Stimulated activated CD8-positive, alpha-beta memory T cell treated with anti-CD3 and anti-CD28 coated beads, Interleukin-12 subunit alpha, Interleukin-12 subunit beta, amount 100 ng/mL, for 24 hours (primary cell): ENCODE measurements at regions not wholly inside any gene's neighbourhood (a gene's known extent, or its start where the extent isn't known, plus 50 kb on each side); places are given as distances from the start of the nearest gene placed in this dataset.

Experiments used
- DNase-seq: peaks from one replicate; pipeline ENCODE4 v3.0.0-alpha.2; 2020; ENCODE audit errors: extremely low read depth

DNA sequence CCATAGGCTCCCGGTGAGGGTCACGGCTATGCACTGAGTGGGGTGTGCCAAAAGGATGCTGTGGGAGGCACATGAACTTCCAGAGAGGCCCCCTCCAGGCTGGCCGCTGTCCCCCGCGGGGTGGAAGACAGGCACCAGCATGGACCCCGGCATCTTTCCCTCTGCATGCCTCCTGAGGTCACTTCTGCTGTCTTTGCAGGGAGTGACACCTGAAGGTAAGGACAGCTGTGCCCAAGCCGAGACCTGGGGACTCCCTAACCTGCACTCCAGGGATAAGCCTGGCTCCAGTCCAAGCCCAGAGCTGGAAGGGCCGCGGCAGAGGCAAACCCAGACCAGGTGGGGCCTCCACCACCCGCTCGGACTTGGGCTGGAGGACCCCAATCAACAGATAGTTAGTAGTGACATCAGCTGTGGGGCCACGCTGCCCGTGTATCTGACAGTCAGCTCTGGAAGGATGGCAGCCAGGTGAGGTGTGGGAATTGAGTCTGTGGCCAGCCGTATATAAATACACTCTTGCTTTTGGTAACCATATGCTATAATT is 340.7 kb upstream of the MKI67 start:
- no peak for DNase-seq

DNA sequence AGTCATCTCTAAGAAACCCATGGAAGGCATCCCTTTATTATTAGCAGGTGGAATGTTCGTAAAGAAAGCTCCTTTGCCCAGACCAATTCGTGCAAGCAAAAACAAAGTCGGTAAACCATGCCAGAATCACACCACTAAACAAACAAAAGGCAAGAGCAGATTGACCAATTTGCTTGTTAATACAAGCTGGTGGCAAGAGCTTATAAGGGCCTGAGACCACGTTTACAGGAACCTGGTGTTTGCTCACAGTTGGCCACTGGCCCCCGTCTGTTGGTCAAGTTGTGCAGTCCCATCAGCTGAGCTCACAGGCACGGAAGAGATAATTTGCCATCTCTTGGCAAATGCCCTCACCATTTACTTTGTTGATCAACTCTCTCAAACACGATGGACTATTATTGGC is 342.2 kb upstream of the MKI67 start:
- DNase-seq = no peak

- no peak for DNase-seq
Observed at GRCh38 chr10:128469515-128469914, 343.3 kb upstream of the MKI67 start.

- DNase-seq = no peak
Observed at GRCh38 chr10:128470321-128470965, 344.2 kb upstream of the MKI67 start.

GRCh38 chr10:128471151-128471550 is 344.9 kb upstream of the MKI67 start:
- DNase-seq = no peak

GRCh38 chr10:128472196-128472595 is 346.0 kb upstream of the MKI67 start:
- DNase-seq = no peak

DNA sequence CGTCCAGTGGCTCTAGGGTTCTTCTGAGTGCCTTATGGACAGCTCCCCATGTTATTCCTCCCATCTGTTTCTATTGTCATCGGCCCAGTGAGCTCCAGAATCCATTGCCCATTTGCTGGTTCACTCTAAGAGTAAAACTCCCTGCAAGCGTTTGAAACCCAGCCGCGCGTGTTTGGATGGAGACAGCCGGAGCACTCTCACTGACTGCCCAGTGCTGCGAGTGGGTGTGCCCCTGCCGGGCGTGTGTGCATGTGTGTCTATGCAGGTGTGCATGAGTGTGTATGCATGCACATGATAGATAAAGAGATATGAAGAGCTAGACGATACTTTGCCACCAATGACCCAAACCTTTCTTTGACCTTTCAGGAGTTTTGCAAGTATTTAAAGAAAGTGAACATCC is 347.2 kb upstream of the MKI67 start:
- no peak for DNase-seq

DNA sequence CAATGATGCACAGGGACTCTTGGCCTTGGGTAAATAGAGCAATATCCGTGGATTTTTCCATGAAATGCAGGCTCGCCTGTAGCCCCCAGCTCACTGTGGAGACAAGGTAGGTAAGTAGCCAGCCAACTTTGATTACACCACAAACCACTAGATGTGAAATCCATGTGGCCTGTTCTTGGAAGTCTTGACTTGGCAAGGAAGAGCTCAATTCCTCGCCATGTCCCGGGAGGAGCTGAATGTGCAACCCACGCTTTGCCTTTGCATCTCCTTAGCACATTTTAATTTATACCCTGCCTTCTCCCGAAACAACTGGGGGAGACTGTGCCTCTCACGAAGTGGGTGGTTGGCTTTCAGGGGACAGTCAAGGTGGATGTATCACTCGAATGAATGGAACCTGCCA is 347.7 kb upstream of the MKI67 start:
- DNase-seq = no peak

- DNase-seq = no peak
Observed at GRCh38 chr10:128474571-128474970, 348.3 kb upstream of the MKI67 start.

GRCh38 chr10:128475686-128476367 is 349.6 kb upstream of the MKI67 start:
- DNase-seq = no peak

DNA sequence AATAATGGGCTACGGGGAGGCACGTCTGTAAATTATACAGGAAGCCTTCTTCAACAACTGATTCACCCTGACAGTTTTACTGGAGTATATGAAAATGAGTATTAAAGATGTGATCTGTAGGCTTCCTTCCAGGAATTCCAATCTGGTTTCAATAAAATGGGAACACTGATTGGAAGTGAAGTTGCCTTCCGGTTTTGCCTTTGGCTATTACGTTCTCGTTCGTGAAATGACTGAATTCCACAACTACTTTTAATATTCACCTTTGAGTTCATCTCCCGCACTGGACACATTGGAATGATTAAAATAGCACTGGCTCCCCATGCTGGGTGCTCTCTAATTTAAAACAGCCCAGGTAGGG is 350.1 kb upstream of the MKI67 start:
- no peak for DNase-seq

- no peak for DNase-seq
Observed at GRCh38 chr10:128476845-128477244, 350.6 kb upstream of the MKI67 start.

DNA sequence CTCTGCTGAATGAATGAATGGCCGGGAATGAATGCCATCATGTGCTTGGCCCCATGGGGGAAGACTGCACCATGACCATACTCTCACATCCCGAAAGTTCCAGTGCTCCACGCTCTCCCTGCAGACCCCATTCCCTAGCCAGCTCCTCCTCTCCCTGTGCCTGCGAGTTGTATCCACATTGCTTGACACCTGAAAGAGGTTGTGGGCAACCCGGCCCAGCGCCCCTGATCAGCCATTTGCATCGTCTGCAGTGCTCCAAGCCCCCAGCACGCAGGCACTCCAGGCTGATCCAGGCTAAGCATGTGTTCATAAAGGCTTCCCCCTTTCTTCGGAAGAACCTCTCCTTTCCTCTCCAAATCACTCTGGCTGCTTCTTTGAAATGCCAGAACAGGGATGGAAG is 354.4 kb upstream of the MKI67 start:
- no peak for DNase-seq

DNA sequence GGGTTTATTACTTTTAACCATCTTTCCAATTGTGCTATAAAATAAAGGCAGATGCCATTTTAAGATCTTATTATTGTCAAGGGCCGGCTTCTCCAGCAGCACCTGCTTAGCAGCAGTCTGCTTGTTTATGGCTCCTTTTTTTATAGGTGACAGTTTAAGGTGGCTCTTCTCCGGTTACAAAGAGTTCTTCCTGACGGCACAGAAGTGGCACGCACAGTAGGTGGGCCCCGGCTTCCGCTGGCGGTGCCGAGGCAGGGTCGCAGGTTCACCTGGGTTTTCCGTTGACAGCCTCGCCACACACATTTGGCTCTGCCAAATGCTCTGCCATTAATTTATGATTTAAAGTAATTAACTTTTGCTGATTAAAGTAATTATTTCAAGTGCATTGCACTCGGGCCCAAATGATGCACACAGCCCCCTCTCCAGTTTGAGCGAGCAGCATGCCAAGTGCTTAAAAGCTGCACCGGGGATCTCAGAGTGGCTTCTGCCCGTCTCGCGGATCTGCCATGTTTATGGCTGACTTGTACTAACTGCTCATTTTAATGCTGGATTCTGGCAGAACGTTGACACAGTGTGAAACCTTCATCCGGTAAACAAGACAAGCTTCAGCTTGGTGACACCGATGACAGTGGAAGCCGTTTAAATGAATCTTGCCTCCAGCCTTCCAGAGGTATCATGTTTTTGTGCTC is 355.1 kb upstream of the MKI67 start:
- no peak for DNase-seq

- no peak for DNase-seq
Observed at GRCh38 chr10:128482052-128482451, 355.8 kb upstream of the MKI67 start.

DNA sequence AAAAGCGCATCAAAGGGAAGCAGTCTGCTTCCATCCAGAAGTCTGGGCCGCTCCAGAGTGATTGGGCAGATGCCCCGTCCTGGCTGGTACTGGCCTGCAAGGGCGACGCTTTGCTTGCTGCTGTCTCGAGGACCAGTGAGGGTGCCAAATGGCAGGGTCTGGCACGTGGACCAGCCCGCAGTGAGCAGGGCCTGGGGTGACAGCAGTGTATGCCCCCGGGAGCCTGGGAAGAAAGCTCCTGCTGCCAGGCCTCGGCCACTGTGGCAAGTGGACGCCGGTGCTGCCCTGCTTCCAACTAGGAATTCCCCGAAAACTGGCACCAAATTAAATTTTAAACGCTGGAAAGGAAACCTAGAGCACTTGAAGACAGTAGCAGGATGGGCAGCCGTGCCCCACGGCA is 357.0 kb upstream of the MKI67 start:
- no peak for DNase-seq

GRCh38 chr10:128484041-128484440 is 357.8 kb upstream of the MKI67 start:
- DNase-seq = no peak

DNA sequence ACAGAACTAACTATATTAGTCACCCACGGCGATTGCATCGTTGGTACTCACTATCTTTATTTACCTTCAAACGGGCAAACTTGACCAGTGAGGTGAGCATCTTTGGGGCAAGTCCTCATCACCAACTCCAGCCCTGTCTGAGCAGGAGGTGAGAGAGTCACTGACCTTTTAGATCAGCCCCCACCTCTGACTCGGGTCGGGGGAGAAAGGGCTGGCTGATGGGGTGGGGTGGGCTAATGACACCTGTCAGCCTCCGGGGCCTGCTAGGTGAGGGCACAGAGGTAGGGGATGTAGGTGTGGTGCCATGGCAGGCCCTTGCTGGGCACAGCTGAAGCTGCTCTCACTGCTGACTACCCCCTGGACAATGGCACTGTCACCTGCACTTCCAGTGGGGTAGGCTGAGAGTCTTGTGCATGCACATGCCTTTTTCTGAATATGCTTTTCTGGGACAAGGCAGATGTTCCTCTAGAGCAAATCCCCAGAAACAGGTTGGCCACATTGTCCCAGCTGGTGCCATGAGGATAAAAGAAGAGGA is 359.5 kb upstream of the MKI67 start:
- no peak for DNase-seq

- no peak for DNase-seq
Observed at GRCh38 chr10:128487517-128487916, 361.3 kb upstream of the MKI67 start.

- no peak for DNase-seq
Observed at GRCh38 chr10:128489324-128490247, 363.4 kb upstream of the MKI67 start.

GRCh38 chr10:128491686-128492085 is 365.5 kb upstream of the MKI67 start:
- DNase-seq = no peak

DNA sequence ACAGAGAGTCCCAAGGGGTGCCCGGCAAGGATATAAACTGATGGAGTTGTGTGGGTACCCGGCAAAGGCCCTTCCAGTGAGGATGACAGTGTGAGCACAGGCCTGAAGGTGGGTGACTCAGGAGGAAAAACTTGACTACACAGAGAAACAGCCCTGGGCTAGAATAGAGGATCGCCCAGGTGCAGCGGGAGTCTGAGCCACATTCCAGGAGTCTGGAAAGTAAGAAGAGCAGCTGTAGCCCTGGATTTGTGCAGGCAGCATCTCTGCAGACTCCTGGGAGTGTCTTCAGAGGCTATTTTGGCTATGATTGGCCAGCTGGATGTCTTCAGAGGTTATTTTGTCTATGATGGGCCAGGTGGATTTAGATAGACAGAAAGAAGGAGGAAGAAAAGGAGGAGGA is 367.6 kb upstream of the MKI67 start:
- no peak for DNase-seq
